PC-3 (cell line): ENCODE measurements at regions not wholly inside any gene's neighbourhood (a gene's known extent, or its start where the extent isn't known, plus 50 kb on each side); places are given as distances from the start of the nearest gene placed in this dataset.
"Not testable (repeated sequence)": the region's sequence is repeated elsewhere in the genome, so short reads cannot be mapped to it uniquely, and the experiment has no call there.

Experiments used
- ATAC-seq: fragments of 200-7000 bp; cut with Tn5 transposase; 2 replicates; pipeline ENCODE4 v1.9.1; 2020; ENCODE audit warnings: mild to moderate bottlenecking, moderate library complexity
- BruUV-seq: library from RNA; stranded (reverse); fragments of 400-500 nt; replicated peaks from 2 replicates; lab custom pipeline; 2021; lab: Mats Ljungman, UMichigan
- CTCF ChIA-PET: fragments of 300-600 bp; sonication (Branson Sonifier 250); formaldehyde crosslinking; loops from one replicate; lab custom pipeline; 2022; ENCODE audit warnings: antibody characterized with exemption; lab: Charles Lee
- POLR2A ChIA-PET: fragments of 300-600 bp; sonication (Branson Sonifier 250); formaldehyde crosslinking; loops from one replicate; lab custom pipeline; 2022; ENCODE audit warnings: antibody characterized with exemption; ENCODE audit not compliant: unreplicated experiment; lab: Charles Lee
- DNase-seq: peaks from one replicate; pipeline ENCODE4 v3.0.0-alpha.2; 2015
- H2AFZ ChIP-seq: fragments of 300-600 bp; sonication (generic); 2 replicates; pipeline ENCODE4 v1.6.0; 2016; ENCODE audit warnings: antibody characterized with exemption, low read length
- H3F3A ChIP-seq: fragments of 300-600 bp; sonication (generic); one replicate; pipeline ENCODE4 v1.6.0; 2017; ENCODE audit warnings: antibody characterized with exemption, low read length, control low read depth, mild to moderate bottlenecking; ENCODE audit not compliant: unreplicated experiment
- H3K27ac ChIP-seq: fragments of 300-600 bp; sonication (generic); 2 replicates; pipeline ENCODE4 v1.5.1; 2016; ENCODE audit warnings: mild to moderate bottlenecking, low read length
- H3K27me3 ChIP-seq: fragments of 300-600 bp; sonication (generic); 2 replicates; pipeline ENCODE4 v1.6.1; 2016; ENCODE audit warnings: low read length, mixed read lengths
- H3K36me3 ChIP-seq: fragments of 300-600 bp; sonication (generic); 2 replicates; pipeline ENCODE4 v1.6.1; 2016; ENCODE audit warnings: low read depth, mixed run types, low read length, mixed read lengths
- H3K4me1 ChIP-seq: fragments of 300-600 bp; sonication (generic); 2 replicates; pipeline ENCODE4 v1.5.1; 2016; ENCODE audit warnings: low read length; ENCODE audit not compliant: insufficient read depth
- H3K4me2 ChIP-seq: fragments of 300-600 bp; sonication (generic); 2 replicates; pipeline ENCODE4 v1.6.0; 2016; ENCODE audit warnings: low read length
- H3K4me3 ChIP-seq: fragments of 300-600 bp; sonication (generic); 2 replicates; pipeline ENCODE4 v1.5.1; 2016; ENCODE audit warnings: mild to moderate bottlenecking, low read length, mixed read lengths
- H3K79me2 ChIP-seq: fragments of 300-600 bp; sonication (generic); 2 replicates; pipeline ENCODE4 v1.6.1; 2017; ENCODE audit warnings: low read length, mixed read lengths
- H3K9ac ChIP-seq: fragments of 300-600 bp; sonication (generic); 2 replicates; pipeline ENCODE4 v1.6.0; 2016; ENCODE audit warnings: mild to moderate bottlenecking, low read length
- H3K9me2 ChIP-seq: fragments of 300-600 bp; sonication (generic); replicated peaks from 2 replicates; pipeline ENCODE4 v1.6.1; 2016; ENCODE audit warnings: mixed run types, low read length, mixed read lengths
- H3K9me3 ChIP-seq: fragments of 300-600 bp; sonication (generic); 2 replicates; pipeline ENCODE4 v1.6.1; 2016; ENCODE audit warnings: low read length, mixed read lengths
- H4K20me1 ChIP-seq: fragments of 300-600 bp; sonication (generic); 2 replicates; pipeline ENCODE4 v1.6.1; 2016; ENCODE audit warnings: low read length, mixed read lengths
- EZH2 ChIP-seq: fragments of 300-600 bp; sonication (generic); IDR thresholded peaks from one replicate; pipeline ENCODE4 v1.6.1; 2017; ENCODE audit warnings: antibody characterized with exemption, mild to moderate bottlenecking, low read length; ENCODE audit not compliant: unreplicated experiment
- EZH2phosphoT487 ChIP-seq: fragments of 300-600 bp; sonication (generic); IDR thresholded peaks from 2 replicates; pipeline ENCODE4 v1.6.1; 2018; ENCODE audit warnings: mild to moderate bottlenecking, antibody characterized with exemption, low read length, borderline replicate concordance
- intact Hi-C: fragments of 100-400 bp; cut with micrococcal nuclease; formaldehyde crosslinking; loops from 2 replicates; pipeline ENCODE4 v1.9.0; 2023
- TF ChIP-seq, protein P1 (sequence below): fragments of 300-600 bp; sonication (generic); conservative IDR thresholded peaks from 2 replicates; pipeline ENCODE4 v1.5.1; 2017; ENCODE audit warnings: antibody characterized with exemption, low read depth, mild to moderate bottlenecking, low read length

DNA sequence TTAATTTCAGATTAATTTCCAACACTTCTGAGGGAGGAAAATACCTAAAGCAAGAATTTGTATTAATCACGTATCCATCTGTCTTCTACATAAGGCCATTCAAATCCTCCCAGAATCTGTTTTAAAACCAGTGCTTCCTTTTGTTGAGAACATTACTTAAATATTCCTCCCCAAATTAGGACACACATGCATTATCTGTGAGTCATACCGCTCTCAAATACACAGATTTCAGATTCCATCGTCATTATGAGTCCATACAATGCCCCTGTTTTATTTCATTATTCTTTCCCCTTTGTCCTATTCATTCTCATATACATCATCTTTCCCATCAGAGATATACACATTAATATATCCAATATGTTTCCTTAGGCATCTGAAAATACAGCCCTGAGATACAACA, 57.3 kb upstream of the PRSS12 start:
- Histone ChIP-seq H3K4me1 (no peaks in the 10 kb centered on the region), H3K4me2 (no peak overlapping the region), H2AFZ (no peak overlapping the region), H3K79me2 (no peaks in the 10 kb centered on the region), H3K4me3 (no peak overlapping the region), H3K36me3 (no peaks in the 10 kb centered on the region), H3K27me3 (no peaks in the 10 kb centered on the region), H4K20me1 (no peaks in the 10 kb centered on the region), H3K9ac (no peak overlapping the region), H3F3A (no peaks in the 10 kb centered on the region), H3K27ac (no peak overlapping the region), H3K9me2 (no peaks in the 10 kb centered on the region), H3K9me3 (no peaks in the 10 kb centered on the region)
- ATAC-seq (no peak), DNase-seq (peak; percentile 29)
- ChIA-PET CTCF (no interaction called here), POLR2A (no interaction called here)
- TF ChIP-seq EZH2phosphoT487 (no peak), EZH2 (no peak)
- TF ChIP-seq, protein P1, sequence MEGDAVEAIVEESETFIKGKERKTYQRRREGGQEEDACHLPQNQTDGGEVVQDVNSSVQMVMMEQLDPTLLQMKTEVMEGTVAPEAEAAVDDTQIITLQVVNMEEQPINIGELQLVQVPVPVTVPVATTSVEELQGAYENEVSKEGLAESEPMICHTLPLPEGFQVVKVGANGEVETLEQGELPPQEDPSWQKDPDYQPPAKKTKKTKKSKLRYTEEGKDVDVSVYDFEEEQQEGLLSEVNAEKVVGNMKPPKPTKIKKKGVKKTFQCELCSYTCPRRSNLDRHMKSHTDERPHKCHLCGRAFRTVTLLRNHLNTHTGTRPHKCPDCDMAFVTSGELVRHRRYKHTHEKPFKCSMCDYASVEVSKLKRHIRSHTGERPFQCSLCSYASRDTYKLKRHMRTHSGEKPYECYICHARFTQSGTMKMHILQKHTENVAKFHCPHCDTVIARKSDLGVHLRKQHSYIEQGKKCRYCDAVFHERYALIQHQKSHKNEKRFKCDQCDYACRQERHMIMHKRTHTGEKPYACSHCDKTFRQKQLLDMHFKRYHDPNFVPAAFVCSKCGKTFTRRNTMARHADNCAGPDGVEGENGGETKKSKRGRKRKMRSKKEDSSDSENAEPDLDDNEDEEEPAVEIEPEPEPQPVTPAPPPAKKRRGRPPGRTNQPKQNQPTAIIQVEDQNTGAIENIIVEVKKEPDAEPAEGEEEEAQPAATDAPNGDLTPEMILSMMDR = no peak
- BruUV-seq = no TSS peak
- intact Hi-C loops = no loop called here

DNA sequence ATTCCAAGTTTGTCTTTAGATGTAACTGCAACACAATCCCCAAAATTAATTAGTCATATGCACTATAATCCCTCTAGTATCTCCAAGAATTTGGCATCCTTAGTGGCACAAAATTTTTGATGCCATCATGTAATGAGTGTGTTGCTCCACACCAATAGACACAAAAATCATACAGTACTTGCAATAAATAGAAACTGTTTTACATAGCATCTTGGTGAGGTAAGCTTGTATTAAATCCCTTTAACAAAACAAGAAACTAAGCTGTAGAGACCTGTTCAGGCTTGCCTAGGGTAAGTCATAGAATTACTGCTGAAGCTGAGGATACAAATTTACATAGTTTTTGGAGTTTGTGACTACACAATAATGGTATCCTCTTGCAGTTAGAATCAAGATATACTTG, 64.5 kb upstream of the PRSS12 start:
- H3K9ac ChIP-seq = no peak overlapping the region
- no peaks in the 10 kb centered on the region for H3K79me2 ChIP-seq
- no peaks in the 10 kb centered on the region for H3K4me1 ChIP-seq
- H3F3A ChIP-seq = no peaks in the 10 kb centered on the region
- DNase-seq = no peak
- no peaks in the 10 kb centered on the region for H3K36me3 ChIP-seq
- H2AFZ ChIP-seq = no peak overlapping the region
- H3K9me2 ChIP-seq = no peaks in the 10 kb centered on the region
- POLR2A ChIA-PET = no interaction called here
- TF ChIP-seq, protein P1 = no peak
- TF ChIP-seq EZH2phosphoT487 (no peak), EZH2 (no peak)
- BruUV-seq = no TSS peak
- CTCF ChIA-PET = no interaction called here
- intact Hi-C loops = no loop called here
- H3K4me2 ChIP-seq = no peak overlapping the region
- H3K27ac ChIP-seq = no peak overlapping the region
- H4K20me1 ChIP-seq = no peaks in the 10 kb centered on the region
- H3K9me3 ChIP-seq = no peaks in the 10 kb centered on the region
- H3K27me3 ChIP-seq = no peaks in the 10 kb centered on the region
- ATAC-seq = no peak
- H3K4me3 ChIP-seq = no peak overlapping the region

DNA sequence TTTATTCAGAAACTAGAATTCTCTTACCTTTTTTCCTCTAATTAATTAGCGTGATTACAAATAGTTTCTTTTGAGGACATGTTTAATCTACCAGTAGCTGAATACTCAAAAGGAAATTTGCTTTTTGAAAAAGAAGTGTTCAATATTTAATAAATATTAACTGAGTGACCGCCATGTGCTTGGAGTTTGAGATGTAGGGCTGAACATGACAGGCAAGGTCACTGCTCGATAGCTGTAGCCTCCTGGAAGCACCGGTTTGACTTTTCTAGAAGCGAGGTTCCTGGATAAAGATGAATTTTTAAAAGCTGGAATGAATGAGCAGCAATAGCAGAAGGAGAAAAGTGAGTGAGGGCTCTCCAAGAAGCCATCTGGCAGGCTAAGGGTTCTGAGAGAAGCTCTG, 65.0 kb upstream of the PRSS12 start:
- intact Hi-C loops, H2AFZ ChIP-seq: not testable (repeated sequence)

DNA sequence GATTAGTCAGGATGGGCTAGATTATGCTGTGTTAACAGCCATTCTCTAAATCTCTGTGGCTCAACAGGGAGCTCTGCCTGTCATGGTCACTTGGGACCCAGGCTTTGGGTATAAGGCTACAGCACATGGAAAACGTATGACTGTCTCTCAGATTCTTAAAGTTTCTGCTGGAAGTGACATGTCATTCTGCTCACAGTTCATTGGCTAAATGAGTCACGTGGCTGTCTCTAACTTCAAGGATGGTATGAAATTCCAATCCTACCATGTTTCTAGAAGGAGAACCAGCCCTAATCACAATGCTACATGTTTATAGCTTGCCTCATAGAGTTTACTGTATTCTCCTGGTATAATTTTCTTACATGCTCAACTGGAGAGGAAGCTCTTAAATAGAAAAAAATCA, 65.6 kb upstream of the PRSS12 start:
- ATAC-seq, H3K27me3 ChIP-seq, H3K27ac ChIP-seq, H3K4me2 ChIP-seq, H4K20me1 ChIP-seq, POLR2A ChIA-PET, H3K4me1 ChIP-seq, DNase-seq, H2AFZ ChIP-seq, BruUV-seq, H3K9ac ChIP-seq, CTCF ChIA-PET, H3K9me2 ChIP-seq, H3K36me3 ChIP-seq, H3F3A ChIP-seq, H3K79me2 ChIP-seq, H3K9me3 ChIP-seq, H3K4me3 ChIP-seq, intact Hi-C loops: not testable (repeated sequence)

More for the DNA sequence above, 65.0 kb upstream of the PRSS12 start:
- DNase-seq, H4K20me1 ChIP-seq, H3K9ac ChIP-seq, H3K4me3 ChIP-seq, H3K9me3 ChIP-seq, H3K9me2 ChIP-seq, H3K36me3 ChIP-seq, H3K79me2 ChIP-seq, H3F3A ChIP-seq, BruUV-seq, CTCF ChIA-PET, POLR2A ChIA-PET, H3K27ac ChIP-seq, H3K4me2 ChIP-seq, ATAC-seq, H3K4me1 ChIP-seq, H3K27me3 ChIP-seq: not testable (repeated sequence)

DNA sequence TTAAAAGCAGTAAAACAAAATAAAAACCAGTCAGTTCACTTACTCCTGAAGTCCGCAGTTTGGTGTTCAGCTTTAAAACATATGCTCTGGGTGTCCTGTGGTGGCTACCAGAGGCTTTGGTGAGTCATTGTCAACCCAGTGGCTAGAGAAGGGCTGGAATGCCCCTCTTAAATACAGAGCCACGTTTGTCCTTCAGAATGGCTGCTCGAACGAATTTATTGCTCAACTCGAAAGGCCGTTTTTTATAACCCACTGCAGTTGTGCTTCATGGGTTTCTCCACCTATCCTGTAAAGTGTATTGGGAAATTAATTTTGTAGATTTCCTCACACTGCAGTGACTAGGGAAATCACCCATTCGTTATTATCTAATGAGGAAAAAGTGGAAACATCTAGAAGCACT, 66.8 kb upstream of the PRSS12 start:
- H2AFZ ChIP-seq, H3K4me2 ChIP-seq, H3K9me2 ChIP-seq, H3K27ac ChIP-seq, CTCF ChIA-PET, ATAC-seq, H3K4me3 ChIP-seq, H3K27me3 ChIP-seq, POLR2A ChIA-PET, H3K9me3 ChIP-seq, H3F3A ChIP-seq, H3K36me3 ChIP-seq, DNase-seq, H3K79me2 ChIP-seq, H3K9ac ChIP-seq, BruUV-seq, H4K20me1 ChIP-seq, H3K4me1 ChIP-seq: not testable (repeated sequence)
- intact Hi-C loops = loop anchor here (10.0 kb wide), 1 partner anchor 265 kb away; the partner anchor contains the start of gene METTL14
